A549 (cell line): ENCODE measurements at regions not wholly inside any gene's neighbourhood (a gene's known extent, or its start where the extent isn't known, plus 50 kb on each side); places are given as distances from the start of the nearest gene placed in this dataset.

Experiments
- ATAC-seq, 2 experiments: fragments of 200-7000 bp in 1 of 2; fragments of >200 bp in 1 of 2; cut with Nextera tagmentation in 1 of 2; cut with Tn5 transposase in 1 of 2; 3 replicates each; pipeline versions ENCODE4 v1.8.0 to v1.9.1; 2018 to 2020; ENCODE audit warnings: mild to moderate bottlenecking in 1 of 2, moderate library complexity in 1 of 2
- CTCF ChIA-PET: fragments of 300-600 bp; sonication (Branson Sonifier 250); formaldehyde crosslinking; extraction: SDS; loops from one replicate; lab custom pipeline; 2021; ENCODE audit warnings: antibody characterized with exemption, inconsistent platforms; lab: Yijun Ruan, JAX
- POLR2A ChIA-PET: fragments of 350-600 bp; formaldehyde crosslinking; extraction: SDS; loops from one replicate; lab custom pipeline; 2021; ENCODE audit warnings: antibody characterized with exemption, inconsistent platforms; lab: Yijun Ruan, JAX
- DNase-seq, 2 experiments: peaks; one replicate each; pipeline versions ENCODE4 v3.0.0 to v3.0.0-alpha.2; 2011 to 2016; ENCODE audit warnings: low read depth in 1 of 2, low spot score in 1 of 2
- FAIRE-seq: peaks from 2 replicates; lab custom pipeline; 2011; peaks lifted over from hg19 to GRCh38; lab: Jason Lieb, UNC
- H3K27ac ChIP-seq, 2 experiments: fragments of >200 bp; sonication (Bioruptor Twin); formaldehyde crosslinking; 3 replicates each; pipeline ENCODE4 v1.5.1; 2016 to 2017
- H3K4me1 ChIP-seq: fragments of >200 bp; sonication (Bioruptor Twin); formaldehyde crosslinking; 3 replicates; pipeline ENCODE4 v1.6.1; 2016
- H3K4me2 ChIP-seq: fragments of >200 bp; sonication (Bioruptor Twin); formaldehyde crosslinking; 3 replicates; pipeline ENCODE4 v1.6.1; 2016
- H3K4me3 ChIP-seq: fragments of >200 bp; sonication (Bioruptor Twin); formaldehyde crosslinking; 3 replicates; pipeline ENCODE4 v1.5.1; 2016
- H3K9me3 ChIP-seq: fragments of >200 bp; sonication (Bioruptor Twin); formaldehyde crosslinking; 3 replicates; pipeline ENCODE4 v1.6.1; 2016
- CBX2 ChIP-seq: fragments of 200-600 bp; sonication (generic); IDR thresholded peaks from 2 replicates; pipeline ENCODE4 v1.6.1; 2016; ENCODE audit warnings: low read depth, mild to moderate bottlenecking, borderline replicate concordance
- CEBPB ChIP-seq, 2 experiments: fragments of >200 bp in 1 of 2; sonication (Bioruptor Twin) in 1 of 2; formaldehyde crosslinking in 1 of 2; IDR thresholded peaks; 2 replicates each; pipeline ENCODE4 v1.6.1; 2012 to 2016
- CHD2 ChIP-seq: fragments of 150-350 bp; IDR thresholded peaks from 2 replicates; pipeline ENCODE4 v1.6.1; 2014; ENCODE audit warnings: low read length; ENCODE audit not compliant: partially characterized antibody
- CHD4 ChIP-seq: fragments of 200-600 bp; sonication (generic); IDR thresholded peaks from 2 replicates; pipeline ENCODE4 v1.6.1; 2016; ENCODE audit warnings: antibody characterized with exemption, mild to moderate bottlenecking, borderline replicate concordance
- EHMT2 ChIP-seq: fragments of 200-600 bp; sonication (generic); IDR thresholded peaks from 2 replicates; pipeline ENCODE4 v1.6.1; 2016; ENCODE audit warnings: antibody characterized with exemption, low read depth, mild to moderate bottlenecking, moderate library complexity
- ESRRA ChIP-seq: fragments of 150-350 bp; IDR thresholded peaks from 2 replicates; pipeline ENCODE4 v1.6.1; 2014; ENCODE audit warnings: mild to moderate bottlenecking, low read length, borderline replicate concordance
- HDAC2 ChIP-seq: fragments of 200-600 bp; sonication (generic); IDR thresholded peaks from 2 replicates; pipeline ENCODE4 v1.6.1; 2016
- HMGXB4 ChIP-seq: fragments of 250-450 bp; sonication (Bioruptor Pico); IDR thresholded peaks from 2 replicates; pipeline ENCODE4 v1.5.0; 2021; ENCODE audit warnings: mild to moderate bottlenecking, moderate library complexity, borderline replicate concordance
- HOXB13 ChIP-seq: fragments of 250-450 bp; sonication (Bioruptor Pico); IDR thresholded peaks from 2 replicates; pipeline ENCODE4 v1.5.0; 2020; ENCODE audit warnings: low read depth, mild to moderate bottlenecking, moderate library complexity
- JUN ChIP-seq, 2 experiments: fragments of >200 bp; sonication (Bioruptor Twin); formaldehyde crosslinking; IDR thresholded peaks; 2 replicates in 1 of 2; 3 replicates in 1 of 2; pipeline ENCODE4 v1.6.1; 2016 to 2017
- KDM1A ChIP-seq: fragments of 200-600 bp; sonication (generic); IDR thresholded peaks from 2 replicates; pipeline ENCODE4 v1.6.1; 2016; ENCODE audit warnings: low read depth, mild to moderate bottlenecking
- MAFK ChIP-seq: fragments of 450-650 bp; IDR thresholded peaks from 2 replicates; pipeline ENCODE4 v1.6.1; 2014; ENCODE audit not compliant: partially characterized antibody
- MAZ ChIP-seq: fragments of 150-350 bp; IDR thresholded peaks from 2 replicates; pipeline ENCODE4 v1.6.1; 2014; ENCODE audit warnings: antibody characterized with exemption, low read depth, low read length, borderline replicate concordance
- MYC ChIP-seq: IDR thresholded peaks from 2 replicates; pipeline ENCODE4 v1.6.1; 2012; ENCODE audit warnings: mild to moderate bottlenecking, inconsistent platforms, low read length, improper control_type of control experiment, borderline replicate concordance
- NFE2L2 ChIP-seq: fragments of 150-350 bp; conservative IDR thresholded peaks from 2 replicates; pipeline ENCODE4 v1.6.1; 2014; ENCODE audit warnings: low read length
- NPAS2 ChIP-seq: fragments of 250-450 bp; sonication (Bioruptor Pico); IDR thresholded peaks from 2 replicates; pipeline ENCODE4 v1.8.0; 2022; ENCODE audit warnings: mild to moderate bottlenecking, moderate library complexity, borderline replicate concordance
- NR3C1 ChIP-seq: fragments of >200 bp; sonication (Bioruptor Twin); formaldehyde crosslinking; IDR thresholded peaks from 3 replicates; pipeline ENCODE4 v1.6.1; 2017
- PBX3 ChIP-seq: IDR thresholded peaks from 2 replicates; pipeline ENCODE4 v1.6.1; 2012
- POLR2A ChIP-seq: IDR thresholded peaks from 2 replicates; pipeline ENCODE4 v1.6.1; 2012; ENCODE audit warnings: mild to moderate bottlenecking, low read length
- POLR2AphosphoS2 ChIP-seq: conservative IDR thresholded peaks from 2 replicates; pipeline ENCODE4 v1.6.1; 2012; ENCODE audit warnings: low read length, improper control_type of control experiment, inconsistent platforms
- RNF2 ChIP-seq: fragments of 200-600 bp; sonication (generic); IDR thresholded peaks from 2 replicates; pipeline ENCODE4 v1.6.1; 2016; ENCODE audit warnings: low read depth, mild to moderate bottlenecking, antibody characterized with exemption, moderate library complexity, borderline replicate concordance
- ZNF302 ChIP-seq: fragments of 250-450 bp; sonication (Bioruptor Pico); IDR thresholded peaks from 2 replicates; pipeline ENCODE4 v1.9.0; 2021; ENCODE audit warnings: inconsistent platforms, mild to moderate bottlenecking, moderate library complexity
- ZSCAN20 ChIP-seq: fragments of 250-450 bp; sonication (Bioruptor Pico); IDR thresholded peaks from 2 replicates; pipeline ENCODE4 v1.8.0; 2022; ENCODE audit warnings: mild to moderate bottlenecking, moderate library complexity
- WGBS: methylation state at CpG from one replicate; pipeline ENCODE4 v1.1.6; 2017; ENCODE audit errors: missing lambda C conversion rate; 5-methylcytosine and 5-hydroxymethylcytosine counted together
- TF ChIP-seq, protein P1 (sequence below): fragments of 200-600 bp; sonication (generic); IDR thresholded peaks from 2 replicates; pipeline ENCODE4 v1.6.1; 2016; ENCODE audit warnings: antibody characterized with exemption, mild to moderate bottlenecking, moderate library complexity
- TF ChIP-seq, protein P2 (sequence below): IDR thresholded peaks from 2 replicates; pipeline ENCODE4 v1.6.1; 2012; ENCODE audit warnings: low read depth, borderline replicate concordance

DNA sequence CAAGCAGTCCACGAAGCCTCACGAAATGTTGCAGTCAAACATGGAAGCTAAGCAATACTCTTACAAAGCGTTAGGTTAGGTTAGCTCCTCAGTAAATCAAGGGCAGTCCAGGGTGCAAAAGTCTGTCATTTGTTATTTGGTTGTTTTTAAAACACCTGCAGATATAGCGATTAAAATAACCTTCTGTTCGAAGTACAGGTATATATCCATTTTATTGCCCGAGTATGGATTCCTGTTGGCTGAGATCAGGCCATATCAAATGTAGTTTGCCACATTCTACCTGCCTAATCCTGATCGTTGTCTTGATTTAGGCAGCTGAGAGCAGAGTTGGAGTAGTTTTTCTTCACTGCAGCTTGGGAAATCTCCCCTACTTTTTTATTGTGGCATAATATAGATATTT lies 99.5 kb upstream of the EPB41L3 start:
- Histone ChIP-seq H3K27ac (no peak overlapping the region), H3K4me1 (no peaks in the 10 kb centered on the region), H3K4me3 (no peak overlapping the region), H3K4me2 (no peak overlapping the region), H3K9me3 (no peaks in the 10 kb centered on the region)
- POLR2A ChIA-PET = no interaction called here
- no peak for TF ChIP-seq POLR2A
- 20% methylated on average over 7 of the region's 7 CpGs for WGBS
- CTCF ChIA-PET = interaction anchor here (0.6 kb wide), 1 partner anchor 8 kb away, joined by 3 read pairs; no protein-coding TSS in a partner anchor
- FAIRE-seq (no peak), ATAC-seq (no peak), DNase-seq (no peak)

DNA sequence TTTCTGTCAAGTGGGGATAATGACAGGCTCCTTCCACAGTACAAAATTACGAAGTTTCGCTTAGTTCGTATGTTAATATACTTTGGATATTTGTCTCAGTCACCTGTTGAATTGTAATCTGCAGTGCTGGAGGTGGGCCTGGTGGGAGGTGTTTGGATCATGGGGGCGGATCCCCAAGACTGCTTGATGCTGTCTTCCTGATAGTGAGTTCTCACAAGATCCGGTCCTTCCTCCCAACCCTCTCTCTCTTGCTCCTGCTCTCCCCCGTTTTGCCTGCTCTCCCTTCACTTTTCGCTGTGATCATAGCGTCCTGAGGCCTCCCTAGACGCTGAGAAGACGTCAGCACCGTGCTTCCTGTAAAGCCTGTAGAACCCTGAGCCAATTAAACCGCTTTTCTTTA lies 97.1 kb upstream of the EPB41L3 start:
- Histone ChIP-seq H3K9me3 (no peaks in the 10 kb centered on the region), H3K4me2 (no peak overlapping the region), H3K27ac (no peak overlapping the region), H3K4me3 (no peak overlapping the region), H3K4me1 (no peaks in the 10 kb centered on the region)
- DNase-seq = no peak
- ATAC-seq = no peak
- WGBS = 21% methylated on average over 12 of the region's 12 CpGs
- TF ChIP-seq MAZ (no peak), CEBPB (IDR thresholded peaks at IDR 0.05) (no peak), POLR2AphosphoS2 (no peak)
- CTCF ChIA-PET = interaction anchor here (2.0 kb wide), 1 partner anchor 12 kb away, joined by 5 read pairs; no protein-coding TSS in a partner anchor
- no peak for FAIRE-seq
- POLR2A ChIA-PET = no interaction called here

GRCh38 chr18:5639131-5639530 lies 95.3 kb upstream of the EPB41L3 start:
- DNase-seq (no peak), ATAC-seq (no peak), FAIRE-seq (no peak)
- H3K9me3 ChIP-seq = no peaks in the 10 kb centered on the region
- TF ChIP-seq MYC (no peak), MAFK (no peak), HOXB13 (CRISPR knock-in tag) (no peak), ZSCAN20 (CRISPR knock-in tag) (no peak), PBX3 (no peak), ZNF302 (CRISPR knock-in tag) (no peak), RNF2 (no peak), CHD4 (no peak), POLR2AphosphoS2 (no peak), CBX2 (no peak), CEBPB (IDR thresholded peaks at IDR 0.05) (no peak), HDAC2 (no peak)
- TF ChIP-seq, protein P1, sequence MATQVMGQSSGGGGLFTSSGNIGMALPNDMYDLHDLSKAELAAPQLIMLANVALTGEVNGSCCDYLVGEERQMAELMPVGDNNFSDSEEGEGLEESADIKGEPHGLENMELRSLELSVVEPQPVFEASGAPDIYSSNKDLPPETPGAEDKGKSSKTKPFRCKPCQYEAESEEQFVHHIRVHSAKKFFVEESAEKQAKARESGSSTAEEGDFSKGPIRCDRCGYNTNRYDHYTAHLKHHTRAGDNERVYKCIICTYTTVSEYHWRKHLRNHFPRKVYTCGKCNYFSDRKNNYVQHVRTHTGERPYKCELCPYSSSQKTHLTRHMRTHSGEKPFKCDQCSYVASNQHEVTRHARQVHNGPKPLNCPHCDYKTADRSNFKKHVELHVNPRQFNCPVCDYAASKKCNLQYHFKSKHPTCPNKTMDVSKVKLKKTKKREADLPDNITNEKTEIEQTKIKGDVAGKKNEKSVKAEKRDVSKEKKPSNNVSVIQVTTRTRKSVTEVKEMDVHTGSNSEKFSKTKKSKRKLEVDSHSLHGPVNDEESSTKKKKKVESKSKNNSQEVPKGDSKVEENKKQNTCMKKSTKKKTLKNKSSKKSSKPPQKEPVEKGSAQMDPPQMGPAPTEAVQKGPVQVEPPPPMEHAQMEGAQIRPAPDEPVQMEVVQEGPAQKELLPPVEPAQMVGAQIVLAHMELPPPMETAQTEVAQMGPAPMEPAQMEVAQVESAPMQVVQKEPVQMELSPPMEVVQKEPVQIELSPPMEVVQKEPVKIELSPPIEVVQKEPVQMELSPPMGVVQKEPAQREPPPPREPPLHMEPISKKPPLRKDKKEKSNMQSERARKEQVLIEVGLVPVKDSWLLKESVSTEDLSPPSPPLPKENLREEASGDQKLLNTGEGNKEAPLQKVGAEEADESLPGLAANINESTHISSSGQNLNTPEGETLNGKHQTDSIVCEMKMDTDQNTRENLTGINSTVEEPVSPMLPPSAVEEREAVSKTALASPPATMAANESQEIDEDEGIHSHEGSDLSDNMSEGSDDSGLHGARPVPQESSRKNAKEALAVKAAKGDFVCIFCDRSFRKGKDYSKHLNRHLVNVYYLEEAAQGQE = no peak
- WGBS = 19% methylated on average over 2 of the region's 2 CpGs
- H3K4me2 ChIP-seq = no peak overlapping the region
- no peak overlapping the region for H3K4me3 ChIP-seq
- POLR2A ChIA-PET = no interaction called here
- CTCF ChIA-PET = interaction anchor here (2.0 kb wide), 1 partner anchor 10 kb away, joined by 5 read pairs; no protein-coding TSS in a partner anchor
- no peak overlapping the region for H3K27ac ChIP-seq
- no peaks in the 10 kb centered on the region for H3K4me1 ChIP-seq

DNA sequence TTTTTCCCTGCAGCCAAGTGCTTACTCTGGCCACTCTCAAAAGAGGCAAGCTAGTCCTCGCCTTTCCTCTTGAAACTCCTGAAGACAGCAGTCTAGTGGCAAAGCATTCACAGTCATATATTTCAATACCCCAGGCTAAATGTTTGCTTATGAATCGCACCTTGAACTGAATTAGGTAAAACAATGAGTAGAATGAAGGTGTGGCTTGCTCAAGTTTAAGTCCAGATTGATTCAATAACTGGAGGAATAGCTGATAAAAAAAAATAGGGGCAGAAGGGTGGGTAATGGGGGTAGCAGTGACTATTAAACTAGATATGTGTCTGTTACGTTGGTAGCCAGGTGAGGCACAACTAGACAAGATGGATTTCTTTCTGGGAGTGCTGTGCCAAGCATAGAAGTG lies 88.2 kb upstream of the EPB41L3 start:
- FAIRE-seq = no peak
- TF ChIP-seq HMGXB4 (CRISPR knock-in tag) = no peak
- no peak for TF ChIP-seq CHD2
- TF ChIP-seq JUN (IDR thresholded peaks at IDR 0.05) = no peak
- no peak for TF ChIP-seq NPAS2
- no peak for TF ChIP-seq EHMT2
- TF ChIP-seq, protein P2, sequence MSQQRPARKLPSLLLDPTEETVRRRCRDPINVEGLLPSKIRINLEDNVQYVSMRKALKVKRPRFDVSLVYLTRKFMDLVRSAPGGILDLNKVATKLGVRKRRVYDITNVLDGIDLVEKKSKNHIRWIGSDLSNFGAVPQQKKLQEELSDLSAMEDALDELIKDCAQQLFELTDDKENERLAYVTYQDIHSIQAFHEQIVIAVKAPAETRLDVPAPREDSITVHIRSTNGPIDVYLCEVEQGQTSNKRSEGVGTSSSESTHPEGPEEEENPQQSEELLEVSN = no peak
- TF ChIP-seq CEBPB (IDR thresholded peaks at IDR 0.05) = no peak
- TF ChIP-seq NFE2L2 = no peak
- no peak for TF ChIP-seq NR3C1
- TF ChIP-seq MYC = no peak
- TF ChIP-seq CBX2 = no peak
- TF ChIP-seq ESRRA = no peak
- no peak for TF ChIP-seq KDM1A

More for the DNA sequence above, 88.2 kb upstream of the EPB41L3 start:
- ATAC-seq = no peak
- ChIA-PET POLR2A (no interaction called here), CTCF (interaction anchor here (0.9 kb wide), 1 partner anchor 61 kb away, joined by 3 read pairs; no protein-coding TSS in a partner anchor)
- Histone ChIP-seq H3K4me2 (no peak overlapping the region), H3K9me3 (no peaks in the 10 kb centered on the region), H3K4me3 (no peak overlapping the region), H3K27ac (no peak overlapping the region), H3K4me1 (peaks cover 4% of the 10 kb centered on the region; the same call in 1 of the 3 replicates)
- DNase-seq = no peak
- WGBS = 12% methylated on average over 3 of the region's 3 CpGs
